ENCODE measurements at regions not wholly inside any gene's neighbourhood (a gene's known extent, or its start where the extent isn't known, plus 50 kb on each side); places are given as distances from the start of the nearest gene placed in this dataset.

- no peak overlapping the region for H2BK5ac ChIP-seq (ENCODE audit: low read depth, low read length)
- 63% methylated on average over 5 of the region's 5 CpGs; no CpG with 5 or more reads in 1 of the 2 experiments for WGBS, 2 experiments (ENCODE audit: extremely low coverage in 1 of 2, insufficient coverage in 1 of 2, insufficient read length in 1 of 2, insufficient replicate concordance in 2 of 2, low coverage in 1 of 2, low lambda C conversion rate in 2 of 2, missing lambda C conversion rate in 1 of 2)
- CTCF ChIA-PET (ENCODE audit: partially characterized antibody), result interaction anchor here (1.0 to 1.1 kb wide), 2 partner anchors 146 to 151 kb away, joined by 3 read pairs; no protein-coding TSS in a partner anchor
- H3K27ac ChIP-seq (ENCODE audit: low read depth, low read length), result no peak overlapping the region
- H3K14ac ChIP-seq (ENCODE audit: insufficient read length), result no peak overlapping the region
- H3K9ac ChIP-seq (replicated peaks in 1 of 4; ENCODE audit: extremely low read depth in 1 of 4, low read depth in 3 of 4, low read length in 3 of 4), result no peak overlapping the region
- POLR2A ChIA-PET (ENCODE audit: partially characterized antibody), result no interaction called here
- peak overlapping the region in 1 of 2 experiments; percentile 26; a peak in 1 of 4 replicates for H3K4me2 ChIP-seq (ENCODE audit: insufficient read depth in 1 of 2, low read depth in 2 of 2, low read length in 2 of 2)
- no peaks in the 10 kb centered on the region for H3K23me2 ChIP-seq (ENCODE audit: low read depth, low read length)
- FAIRE-seq, result peak; percentile 57
- no peaks in the 10 kb centered on the region for H3K36me3 ChIP-seq (ENCODE audit: control insufficient read depth in 2 of 4, insufficient read depth in 4 of 4, low read length in 3 of 4)
- H3K27me3 ChIP-seq (replicated peaks in 1 of 4; ENCODE audit: control insufficient read depth in 3 of 4, extremely low read depth in 1 of 4, insufficient read depth in 3 of 4, low read length in 3 of 4), result no peaks in the 10 kb centered on the region
- no peak overlapping the region for H3K4ac ChIP-seq (replicated peaks; ENCODE audit: insufficient read length, low read depth, low read length)
- no peak overlapping the region for H4K8ac ChIP-seq (ENCODE audit: extremely low read depth, insufficient read depth, low read length)
- DNase-seq (ENCODE audit: low read depth in 1 of 2, low spot score in 2 of 2), result no peak
- no peak overlapping the region for H2AK5ac ChIP-seq (ENCODE audit: low read depth, low read length)
- H2BK120ac ChIP-seq (replicated peaks; ENCODE audit: low read depth, low read length), result no peak overlapping the region
- H2AFZ ChIP-seq (ENCODE audit: low read length), result peak overlapping the region; percentile 45; the same call in 1 of the 2 replicates
- H2BK15ac ChIP-seq (ENCODE audit: low read length), result no peak overlapping the region
- H2BK12ac ChIP-seq (ENCODE audit: low read depth, low read length), result no peak overlapping the region
- no peak overlapping the region for H3K23ac ChIP-seq (ENCODE audit: insufficient read length)
- H4K91ac ChIP-seq (replicated peaks; ENCODE audit: insufficient read length, low read length), result no peak overlapping the region
- no peak overlapping the region for H3K56ac ChIP-seq (replicated peaks; ENCODE audit: insufficient read length, low read depth, low read length)
- no peaks in the 10 kb centered on the region; a peak in 1 of 4 replicates for H3K9me3 ChIP-seq (ENCODE audit: insufficient read depth in 2 of 2, low read depth in 1 of 2, low read length in 1 of 2)
- no peaks in the 10 kb centered on the region for H3K79me1 ChIP-seq (ENCODE audit: low read depth, low read length)
- peaks cover 0 to 13% (median 5%) of the 10 kb centered on the region in 4 experiments; a peak in 3 of 7 replicates for H3K4me1 ChIP-seq (replicated peaks in 1 of 4; ENCODE audit: control insufficient read depth in 3 of 4, insufficient read depth in 4 of 4, low read length in 3 of 4)
- no peak overlapping the region for H4K5ac ChIP-seq (ENCODE audit: insufficient read length, low read depth, low read length)
- H3K4me3 ChIP-seq (ENCODE audit: extremely low read depth in 1 of 4, insufficient read depth in 2 of 4, low read depth in 3 of 4, low read length in 4 of 4), result no peak overlapping the region
- no peak overlapping the region for H3K18ac ChIP-seq (ENCODE audit: extremely low read depth, low read length)
- no peaks in the 10 kb centered on the region for H4K20me1 ChIP-seq (replicated peaks in 1 of 2; ENCODE audit: control insufficient read depth in 1 of 2, insufficient read depth in 2 of 2, low read length in 2 of 2)
- no peak overlapping the region for H2BK20ac ChIP-seq (ENCODE audit: low read length)
- H3K79me2 ChIP-seq (ENCODE audit: control insufficient read depth in 1 of 2, insufficient read depth in 2 of 2, low read length in 2 of 2), result no peaks in the 10 kb centered on the region
- TF ChIP-seq ATF3 (IDR thresholded peaks at IDR 0.05; ENCODE audit: insufficient read depth, low read depth, low read length) (no peak), TBP (IDR thresholded peaks at IDR 0.05; ENCODE audit: low read depth, low read length) (no peak), SAP30 (IDR thresholded peaks at IDR 0.05; ENCODE audit: insufficient read depth, insufficient replicate concordance, low read length) (no peak), TAF1 (IDR thresholded peaks at IDR 0.05; ENCODE audit: low read depth, low read length) (no peak), EP300 (IDR thresholded peaks at IDR 0.05; ENCODE audit: borderline replicate concordance in 1 of 2, low read depth in 2 of 2, low read length in 2 of 2) (no peak), EGR1 (IDR thresholded peaks at IDR 0.05; ENCODE audit: borderline replicate concordance, low read depth, low read length) (no peak), CBX5 (IDR thresholded peaks at IDR 0.05; ENCODE audit: low read depth, low read length) (no peak), SRF (IDR thresholded peaks at IDR 0.05; ENCODE audit: low read depth, low read length) (no peak), POU5F1 (IDR thresholded peaks at IDR 0.05; ENCODE audit: low read depth, low read length) (no peak), TAF7 (optimal IDR thresholded peaks at IDR 0.05; ENCODE audit: borderline replicate concordance, low read depth, low read length) (no peak), POLR2AphosphoS5 (IDR thresholded peaks at IDR 0.05; ENCODE audit: low read depth, low read length) (no peak), NANOG (IDR thresholded peaks at IDR 0.05; ENCODE audit: insufficient read depth, low read depth, low read length, poor library complexity, severe bottlenecking) (no peak)
Observed at GRCh38 chr5:82884821-82885471, 192.2 kb downstream of the TMEM167A start.

Data from H1 (cell line).